GM06990 (cell line): ENCODE measurements at regions not wholly inside any gene's neighbourhood (a gene's known extent, or its start where the extent isn't known, plus 50 kb on each side); places are given as distances from the start of the nearest gene placed in this dataset.

ENCODE experiments used
- DNase-seq: peaks from one replicate; pipeline ENCODE4 v3.0.0-alpha.2; 2011; ENCODE audit not compliant: insufficient read length; ENCODE audit errors: extremely low read depth
- H3K27me3 ChIP-seq: replicated peaks from 2 replicates; pipeline ENCODE4 v1.6.0; 2011; ENCODE audit warnings: low read length; ENCODE audit not compliant: control insufficient read depth, insufficient read depth
- H3K36me3 ChIP-seq: 2 replicates; pipeline ENCODE4 v1.5.1; 2011; ENCODE audit warnings: low read length; ENCODE audit not compliant: control insufficient read depth, insufficient read depth
- H3K4me3 ChIP-seq: replicated peaks from 2 replicates; pipeline ENCODE4 v1.5.1; 2011; ENCODE audit warnings: low read depth, mild to moderate bottlenecking, control low read depth, low read length
- TF ChIP-seq, protein P1 (sequence below): IDR thresholded peaks from 2 replicates; pipeline ENCODE4 v1.5.1; 2011; ENCODE audit warnings: low read length, control low read depth, mild to moderate bottlenecking, inconsistent platforms; ENCODE audit not compliant: insufficient read depth, poor library complexity, severe bottlenecking

DNA sequence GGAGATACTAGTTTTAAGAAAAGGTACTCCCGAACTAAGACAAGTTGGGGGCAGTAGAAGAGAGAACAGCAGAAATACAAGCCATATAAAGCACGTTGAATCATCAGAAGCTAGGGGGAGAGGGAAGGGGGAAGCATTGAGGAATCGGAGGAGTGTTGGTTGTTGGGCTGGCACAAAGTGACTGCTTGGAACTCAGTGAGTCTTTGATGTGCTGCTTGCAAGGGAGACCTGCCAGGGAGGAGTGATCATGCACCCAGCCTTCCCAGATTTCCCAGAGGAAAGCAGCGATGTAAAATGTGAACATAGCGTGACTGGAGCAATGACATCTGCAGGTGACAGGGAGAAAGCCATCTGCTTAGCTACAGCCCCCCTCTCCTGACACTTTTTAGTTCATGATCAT, 192.4 kb upstream of the IL12A start:
- TF ChIP-seq, protein P1, sequence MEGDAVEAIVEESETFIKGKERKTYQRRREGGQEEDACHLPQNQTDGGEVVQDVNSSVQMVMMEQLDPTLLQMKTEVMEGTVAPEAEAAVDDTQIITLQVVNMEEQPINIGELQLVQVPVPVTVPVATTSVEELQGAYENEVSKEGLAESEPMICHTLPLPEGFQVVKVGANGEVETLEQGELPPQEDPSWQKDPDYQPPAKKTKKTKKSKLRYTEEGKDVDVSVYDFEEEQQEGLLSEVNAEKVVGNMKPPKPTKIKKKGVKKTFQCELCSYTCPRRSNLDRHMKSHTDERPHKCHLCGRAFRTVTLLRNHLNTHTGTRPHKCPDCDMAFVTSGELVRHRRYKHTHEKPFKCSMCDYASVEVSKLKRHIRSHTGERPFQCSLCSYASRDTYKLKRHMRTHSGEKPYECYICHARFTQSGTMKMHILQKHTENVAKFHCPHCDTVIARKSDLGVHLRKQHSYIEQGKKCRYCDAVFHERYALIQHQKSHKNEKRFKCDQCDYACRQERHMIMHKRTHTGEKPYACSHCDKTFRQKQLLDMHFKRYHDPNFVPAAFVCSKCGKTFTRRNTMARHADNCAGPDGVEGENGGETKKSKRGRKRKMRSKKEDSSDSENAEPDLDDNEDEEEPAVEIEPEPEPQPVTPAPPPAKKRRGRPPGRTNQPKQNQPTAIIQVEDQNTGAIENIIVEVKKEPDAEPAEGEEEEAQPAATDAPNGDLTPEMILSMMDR = no peak
- Histone ChIP-seq H3K27me3 (peaks cover 4% of the 10 kb centered on the region), H3K4me3 (no peak overlapping the region), H3K36me3 (no peaks in the 10 kb centered on the region)
- no peak for DNase-seq

DNA sequence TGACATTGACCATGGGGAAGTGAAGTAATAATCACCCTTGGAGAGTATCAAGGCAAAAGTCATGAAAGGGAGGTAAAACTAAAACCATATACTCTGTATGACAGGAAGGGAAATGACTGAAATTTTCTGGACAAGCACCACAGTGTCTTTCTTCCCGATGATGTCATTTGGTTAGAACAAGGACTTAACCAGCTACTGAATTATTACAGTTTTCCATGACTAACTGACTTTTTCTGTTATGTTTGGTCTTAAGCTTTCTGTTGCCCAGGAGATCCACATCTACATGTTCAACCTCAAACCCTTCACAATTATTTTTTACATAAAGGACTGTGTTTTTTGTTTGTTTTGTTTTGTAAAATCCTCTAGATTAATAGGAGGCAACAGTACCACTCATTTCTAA, 191.9 kb upstream of the IL12A start:
- Histone ChIP-seq H3K4me3 (no peak overlapping the region), H3K36me3 (no peaks in the 10 kb centered on the region), H3K27me3 (peaks cover 4% of the 10 kb centered on the region)
- no peak for DNase-seq
- TF ChIP-seq, protein P1 = no peak

DNA sequence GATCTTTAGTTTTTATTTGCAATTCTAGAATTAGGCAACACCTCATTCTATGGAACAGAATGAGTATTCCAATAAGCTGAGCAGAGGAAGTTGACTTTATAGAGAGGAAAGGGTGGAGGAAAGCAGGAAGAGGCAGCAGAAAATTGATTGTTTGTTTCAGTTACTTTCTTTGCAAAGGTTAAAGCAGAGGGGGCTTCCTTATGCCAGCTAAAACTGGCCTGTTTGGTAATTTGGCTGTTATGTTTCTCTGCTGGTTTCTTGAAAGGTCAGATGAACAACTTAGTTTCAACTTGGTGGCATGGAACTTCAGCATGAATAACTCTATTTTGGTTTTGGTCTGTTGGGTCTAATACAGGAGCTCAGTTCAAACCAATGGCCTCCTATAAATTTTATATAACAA, 190.9 kb upstream of the IL12A start:
- DNase-seq = no peak
- Histone ChIP-seq H3K27me3 (peaks cover 4% of the 10 kb centered on the region), H3K4me3 (no peak overlapping the region), H3K36me3 (no peaks in the 10 kb centered on the region)
- TF ChIP-seq, protein P1 = no peak

- DNase-seq = no peak
- H3K36me3 ChIP-seq = no peaks in the 10 kb centered on the region
- H3K27me3 ChIP-seq = peaks cover 4% of the 10 kb centered on the region
- H3K4me3 ChIP-seq = no peak overlapping the region
- TF ChIP-seq, protein P1 = no peak
These were observed 189.7 kb upstream of the IL12A start for GRCh38 chr3:159798951-159799350.

DNA sequence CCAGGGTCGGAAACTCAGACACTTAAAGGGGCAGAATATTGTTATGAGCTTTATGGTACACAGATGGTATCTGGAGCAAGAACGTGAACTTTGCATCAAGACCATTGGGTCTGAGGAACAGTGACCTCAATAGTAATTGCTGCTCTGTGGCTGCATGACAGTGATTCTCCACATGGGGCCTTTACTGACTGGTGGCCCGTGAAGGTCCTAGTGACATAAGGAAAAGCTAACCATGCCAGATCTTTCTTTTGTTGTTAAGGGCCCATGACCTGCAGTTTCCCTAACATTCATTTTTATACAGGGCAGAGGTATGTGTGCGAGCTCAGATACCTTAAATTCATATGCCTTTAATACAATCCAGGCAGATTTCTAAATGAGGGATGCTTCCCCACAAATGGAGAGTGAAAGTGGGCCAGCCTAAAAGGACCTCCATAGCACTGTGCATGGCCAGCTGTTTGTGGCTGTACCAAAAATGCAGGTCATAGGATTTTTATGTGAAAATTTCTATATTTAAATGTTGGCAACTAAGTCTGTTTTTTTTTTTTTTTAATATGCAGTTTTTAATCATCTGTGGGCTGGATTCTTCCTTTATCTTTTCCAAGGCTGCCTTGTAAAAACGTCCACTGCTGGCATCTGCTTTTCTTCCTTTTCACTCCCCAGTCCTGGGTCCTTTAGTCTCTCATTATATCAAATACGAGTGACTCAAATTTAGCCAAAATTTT, 188.0 kb upstream of the IL12A start:
- Histone ChIP-seq H3K36me3 (no peaks in the 10 kb centered on the region), H3K4me3 (no peak overlapping the region), H3K27me3 (peaks cover 2% of the 10 kb centered on the region)
- DNase-seq = no peak
- TF ChIP-seq, protein P1 = no peak

DNA sequence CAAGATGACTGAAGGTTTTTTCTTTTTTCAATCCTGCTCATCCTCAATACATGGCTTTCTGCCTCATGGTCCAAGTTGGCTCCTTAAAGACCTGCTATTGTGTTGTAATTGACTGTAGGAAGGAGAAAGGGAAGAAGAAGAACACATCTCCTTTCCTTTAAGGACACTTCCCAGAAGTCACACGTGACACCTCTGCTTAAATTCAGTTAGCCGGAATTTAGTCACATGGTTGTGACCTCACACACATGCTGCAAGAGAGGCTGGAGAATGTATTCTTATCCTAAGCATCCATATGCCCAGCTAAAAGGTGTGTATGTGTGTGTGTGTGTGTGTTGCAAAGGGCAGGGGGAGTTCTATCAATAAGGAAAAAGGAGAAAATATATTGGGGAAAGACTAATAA, 185.8 kb upstream of the IL12A start:
- TF ChIP-seq, protein P1 = no peak
- H3K27me3 ChIP-seq = no peaks in the 10 kb centered on the region; the same call in 1 of the 2 replicates

More for the DNA sequence above, 185.8 kb upstream of the IL12A start:
- DNase-seq = no peak
- no peaks in the 10 kb centered on the region for H3K36me3 ChIP-seq
- H3K4me3 ChIP-seq = no peak overlapping the region
